ENCODE measurements at regions not wholly inside any gene's neighbourhood (a gene's known extent, or its start where the extent isn't known, plus 50 kb on each side); places are given as distances from the start of the nearest gene placed in this dataset.

DNA sequence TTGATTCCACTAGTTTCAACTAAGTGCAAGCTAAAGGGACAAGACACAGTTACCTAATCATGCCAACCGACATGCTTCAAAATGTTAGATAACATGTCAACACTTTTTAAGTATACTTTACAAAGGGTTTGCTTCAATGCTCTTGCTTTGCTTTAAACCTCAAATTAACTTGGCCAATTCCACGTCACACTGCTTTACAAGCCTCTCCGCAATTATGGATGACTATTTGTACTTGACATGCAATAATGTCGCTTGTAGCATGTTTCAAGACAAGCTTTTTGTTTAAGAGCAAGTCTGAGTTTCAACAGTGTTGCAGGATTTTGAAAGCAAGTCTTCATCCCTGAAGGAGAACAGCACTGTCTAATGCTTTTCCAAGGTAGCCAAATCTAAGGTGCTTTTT is 86.9 kb downstream of the CNTN3 start:
- DNase-seq (no peak), ATAC-seq (ENCODE audit: low read depth in 2 of 2) (no peak)
- no peak overlapping the region for H3K4me3 ChIP-seq (ENCODE audit: low read depth, low read length)
- H3K9me3 Mint-ChIP-seq, result peaks cover 3 to 28% (median 7%) of the 10 kb centered on the region in 7 donors
- no peak overlapping the region for H3K27ac Mint-ChIP-seq
- H3K4me3 Mint-ChIP-seq, result no peak overlapping the region
- no peaks in the 10 kb centered on the region for H3K27me3 Mint-ChIP-seq
- no peaks in the 10 kb centered on the region for H3K36me3 ChIP-seq (ENCODE audit: control insufficient read depth, insufficient read depth, low read length)
- no peaks in the 10 kb centered on the region for H3K36me3 Mint-ChIP-seq
- no peaks in the 10 kb centered on the region for H3K27me3 ChIP-seq (ENCODE audit: control insufficient read depth, insufficient read depth, low read length)
- H3K4me1 ChIP-seq (ENCODE audit: control insufficient read depth, insufficient read depth, low read length, poor library complexity, severe bottlenecking), result no peaks in the 10 kb centered on the region
- H3K4me1 Mint-ChIP-seq, result no peaks in the 10 kb centered on the region
- H3K27ac ChIP-seq (ENCODE audit: insufficient read depth, low read length, poor library complexity, severe bottlenecking), result no peak overlapping the region
- H3K9me3 ChIP-seq (ENCODE audit: control insufficient read depth in 2 of 2, low read length in 2 of 2), result no peaks in the 10 kb centered on the region

GRCh38 chr3:74523811-74524210 is 90.6 kb downstream of the CNTN3 start:
- Histone ChIP-seq H3K27ac (ENCODE audit: insufficient read depth, low read length, poor library complexity, severe bottlenecking) (no peak overlapping the region), H3K4me3 (ENCODE audit: low read depth, low read length) (no peak overlapping the region), H3K36me3 (ENCODE audit: control insufficient read depth, insufficient read depth, low read length) (no peaks in the 10 kb centered on the region), H3K4me1 (ENCODE audit: control insufficient read depth, insufficient read depth, low read length, poor library complexity, severe bottlenecking) (no peaks in the 10 kb centered on the region), H3K9me3 (ENCODE audit: control insufficient read depth in 2 of 2, low read length in 2 of 2) (no peaks in the 10 kb centered on the region), H3K27me3 (ENCODE audit: control insufficient read depth, insufficient read depth, low read length) (no peaks in the 10 kb centered on the region)
- no peak for DNase-seq
- Mint-ChIP-seq H3K27me3 (no peaks in the 10 kb centered on the region), H3K4me3 (no peak overlapping the region), H3K36me3 (no peaks in the 10 kb centered on the region), H3K27ac (no peak overlapping the region), H3K4me1 (no peaks in the 10 kb centered on the region), H3K9me3 (peaks cover 0 to 8% (median 2%) of the 10 kb centered on the region in 7 donors)
- no peak for ATAC-seq (ENCODE audit: low read depth in 2 of 2)

GRCh38 chr3:74520895-74521294 is 93.6 kb downstream of the CNTN3 start:
- H3K27me3 Mint-ChIP-seq, result no peaks in the 10 kb centered on the region
- H3K4me1 Mint-ChIP-seq, result no peaks in the 10 kb centered on the region
- H3K36me3 Mint-ChIP-seq, result no peaks in the 10 kb centered on the region
- H3K4me3 Mint-ChIP-seq, result no peak overlapping the region
- no peak overlapping the region for H3K27ac Mint-ChIP-seq
- DNase-seq (no peak), ATAC-seq (ENCODE audit: low read depth in 2 of 2) (no peak)
- H3K4me3 ChIP-seq (ENCODE audit: low read depth, low read length), result no peak overlapping the region
- no peaks in the 10 kb centered on the region for H3K9me3 ChIP-seq (ENCODE audit: control insufficient read depth in 2 of 2, low read length in 2 of 2)
- no peaks in the 10 kb centered on the region for H3K27me3 ChIP-seq (ENCODE audit: control insufficient read depth, insufficient read depth, low read length)
- peaks cover 0 to 10% (median 4%) of the 10 kb centered on the region in 7 donors for H3K9me3 Mint-ChIP-seq
- no peaks in the 10 kb centered on the region for H3K36me3 ChIP-seq (ENCODE audit: control insufficient read depth, insufficient read depth, low read length)
- H3K27ac ChIP-seq (ENCODE audit: insufficient read depth, low read length, poor library complexity, severe bottlenecking), result no peak overlapping the region
- H3K4me1 ChIP-seq (ENCODE audit: control insufficient read depth, insufficient read depth, low read length, poor library complexity, severe bottlenecking), result no peaks in the 10 kb centered on the region

- H3K27ac Mint-ChIP-seq, result no peak overlapping the region
- H3K36me3 ChIP-seq (ENCODE audit: control insufficient read depth, insufficient read depth, low read length), result no peaks in the 10 kb centered on the region
- no peaks in the 10 kb centered on the region for H3K4me1 ChIP-seq (ENCODE audit: control insufficient read depth, insufficient read depth, low read length, poor library complexity, severe bottlenecking)
- no peak overlapping the region for H3K27ac ChIP-seq (ENCODE audit: insufficient read depth, low read length, poor library complexity, severe bottlenecking)
- H3K27me3 ChIP-seq (ENCODE audit: control insufficient read depth, insufficient read depth, low read length), result no peaks in the 10 kb centered on the region
- H3K4me3 Mint-ChIP-seq, result no peak overlapping the region
- DNase-seq (no peak), ATAC-seq (ENCODE audit: low read depth in 2 of 2) (no peak)
- no peaks in the 10 kb centered on the region for H3K36me3 Mint-ChIP-seq
- peaks cover 0 to 3% of the 10 kb centered on the region in 2 experiments for H3K9me3 ChIP-seq (ENCODE audit: control insufficient read depth in 2 of 2, low read length in 2 of 2)
- no peak overlapping the region for H3K4me3 ChIP-seq (ENCODE audit: low read depth, low read length)
- no peaks in the 10 kb centered on the region for H3K27me3 Mint-ChIP-seq
- H3K4me1 Mint-ChIP-seq, result no peaks in the 10 kb centered on the region
- H3K9me3 Mint-ChIP-seq, result peaks cover 0 to 6% (median 2%) of the 10 kb centered on the region in 7 donors
Measured at GRCh38 chr3:74518610-74519009, 95.8 kb downstream of the CNTN3 start.

DNA sequence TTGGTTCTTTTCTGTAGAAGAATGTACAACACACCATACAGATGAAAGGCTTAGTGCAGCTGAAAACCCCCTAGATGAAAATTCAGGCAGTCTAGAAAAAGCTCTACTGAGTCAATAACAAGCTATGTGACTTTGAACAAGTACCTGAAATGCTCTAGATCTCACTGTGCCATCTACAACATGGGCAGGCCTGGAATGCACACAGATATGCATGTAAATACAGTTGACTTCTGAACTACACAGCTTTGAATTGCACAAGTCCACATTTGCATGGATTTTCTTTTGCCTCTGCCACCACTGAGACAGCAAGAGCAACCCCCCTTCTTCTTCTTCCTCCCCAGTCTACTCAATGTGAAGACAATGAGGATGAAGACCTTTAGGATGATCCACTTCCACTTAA is 98.4 kb downstream of the CNTN3 start:
- no peak for DNase-seq
- Histone ChIP-seq H3K27ac (ENCODE audit: insufficient read depth, low read length, poor library complexity, severe bottlenecking) (no peak overlapping the region), H3K9me3 (ENCODE audit: control insufficient read depth in 2 of 2, low read length in 2 of 2) (peaks cover 3% of the 10 kb centered on the region in 2 experiments), H3K4me1 (ENCODE audit: control insufficient read depth, insufficient read depth, low read length, poor library complexity, severe bottlenecking) (no peaks in the 10 kb centered on the region), H3K4me3 (ENCODE audit: low read depth, low read length) (no peak overlapping the region), H3K27me3 (ENCODE audit: control insufficient read depth, insufficient read depth, low read length) (no peaks in the 10 kb centered on the region), H3K36me3 (ENCODE audit: control insufficient read depth, insufficient read depth, low read length) (no peaks in the 10 kb centered on the region)
- H3K9me3 Mint-ChIP-seq, result peaks cover 0 to 10% (median 2%) of the 10 kb centered on the region in 7 donors
- ATAC-seq (ENCODE audit: low read depth in 2 of 2), result no peak
- no peaks in the 10 kb centered on the region for H3K27me3 Mint-ChIP-seq
- H3K36me3 Mint-ChIP-seq, result no peaks in the 10 kb centered on the region
- H3K4me3 Mint-ChIP-seq, result no peak overlapping the region
- no peak overlapping the region for H3K27ac Mint-ChIP-seq
- H3K4me1 Mint-ChIP-seq, result no peaks in the 10 kb centered on the region

DNA sequence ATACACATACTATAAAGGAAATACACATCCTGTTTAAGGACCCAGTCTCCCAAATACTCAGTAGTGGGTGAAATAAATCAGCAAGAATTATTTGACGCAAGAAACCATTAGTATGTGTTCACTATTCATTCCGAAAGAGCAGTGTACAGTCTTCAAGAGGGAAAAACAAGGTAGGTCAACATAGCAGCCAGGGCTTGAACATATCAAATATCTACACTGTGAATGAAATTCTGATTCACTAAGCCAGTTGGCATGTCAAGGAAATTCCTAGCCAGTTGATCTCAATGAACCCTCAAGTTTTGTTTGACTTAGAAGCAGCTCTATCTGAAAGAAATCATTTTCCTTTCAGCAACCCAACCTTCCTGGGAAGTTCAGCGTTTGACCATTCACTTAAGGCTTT is 99.0 kb downstream of the CNTN3 start:
- no peak overlapping the region for H3K27ac ChIP-seq (ENCODE audit: insufficient read depth, low read length, poor library complexity, severe bottlenecking)
- H3K4me1 Mint-ChIP-seq, result no peaks in the 10 kb centered on the region
- no peaks in the 10 kb centered on the region for H3K36me3 ChIP-seq (ENCODE audit: control insufficient read depth, insufficient read depth, low read length)
- H3K4me1 ChIP-seq (ENCODE audit: control insufficient read depth, insufficient read depth, low read length, poor library complexity, severe bottlenecking), result no peaks in the 10 kb centered on the region
- no peak overlapping the region for H3K4me3 ChIP-seq (ENCODE audit: low read depth, low read length)
- H3K9me3 ChIP-seq (ENCODE audit: control insufficient read depth in 2 of 2, low read length in 2 of 2), result peaks cover 3 to 6% of the 10 kb centered on the region in 2 experiments
- no peak for DNase-seq
- ATAC-seq (ENCODE audit: low read depth in 2 of 2), result no peak
- no peaks in the 10 kb centered on the region for H3K27me3 Mint-ChIP-seq
- H3K4me3 Mint-ChIP-seq, result no peak overlapping the region
- no peaks in the 10 kb centered on the region for H3K27me3 ChIP-seq (ENCODE audit: control insufficient read depth, insufficient read depth, low read length)
- H3K9me3 Mint-ChIP-seq, result peaks cover 0 to 10% (median 2%) of the 10 kb centered on the region in 7 donors
- H3K36me3 Mint-ChIP-seq, result no peaks in the 10 kb centered on the region
- no peak overlapping the region for H3K27ac Mint-ChIP-seq

- H3K27me3 ChIP-seq (ENCODE audit: control insufficient read depth, insufficient read depth, low read length), result no peaks in the 10 kb centered on the region
- no peak for DNase-seq
- Mint-ChIP-seq H3K27ac (no peak overlapping the region), H3K27me3 (no peaks in the 10 kb centered on the region), H3K4me1 (no peaks in the 10 kb centered on the region), H3K9me3 (peaks cover 0 to 5% (median 3%) of the 10 kb centered on the region in 7 donors), H3K36me3 (no peaks in the 10 kb centered on the region), H3K4me3 (no peak overlapping the region)
- no peak overlapping the region for H3K27ac ChIP-seq (ENCODE audit: insufficient read depth, low read length, poor library complexity, severe bottlenecking)
- ATAC-seq (ENCODE audit: low read depth in 2 of 2), result no peak
- no peaks in the 10 kb centered on the region for H3K4me1 ChIP-seq (ENCODE audit: control insufficient read depth, insufficient read depth, low read length, poor library complexity, severe bottlenecking)
- H3K9me3 ChIP-seq (ENCODE audit: control insufficient read depth in 2 of 2, low read length in 2 of 2), result peaks cover 3 to 9% of the 10 kb centered on the region in 2 experiments
- no peaks in the 10 kb centered on the region for H3K36me3 ChIP-seq (ENCODE audit: control insufficient read depth, insufficient read depth, low read length)
- H3K4me3 ChIP-seq (ENCODE audit: low read depth, low read length), result no peak overlapping the region
Measured at GRCh38 chr3:74511078-74511477, 103.4 kb downstream of the CNTN3 start.

DNA sequence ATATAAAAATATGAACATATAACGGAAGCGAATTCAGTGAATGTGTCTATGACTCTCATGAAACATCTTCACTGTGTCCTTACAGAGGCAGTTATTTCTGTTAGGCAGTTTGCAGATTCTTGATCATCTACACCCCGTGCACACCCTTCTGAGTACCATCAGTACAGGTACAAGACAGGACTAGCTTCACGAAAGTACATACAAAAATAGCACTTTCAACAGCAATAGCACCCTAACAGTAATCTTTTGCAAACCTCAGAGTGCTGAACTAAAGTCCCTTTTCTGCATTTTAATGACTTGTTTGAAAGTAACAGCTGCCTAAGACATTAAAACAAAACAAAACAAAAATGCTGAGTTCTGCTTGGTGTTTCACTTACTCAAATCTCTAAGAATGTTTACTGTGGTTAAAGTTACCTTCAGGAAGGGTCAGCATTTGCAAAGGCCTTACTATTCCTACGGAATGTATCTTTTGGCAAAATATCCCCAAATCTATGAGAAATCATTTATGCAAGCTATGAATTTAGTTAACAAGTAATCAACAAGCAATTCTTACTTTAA is 104.1 kb downstream of the CNTN3 start:
- no peaks in the 10 kb centered on the region for H3K36me3 Mint-ChIP-seq
- H3K27ac Mint-ChIP-seq, result no peak overlapping the region
- no peak overlapping the region for H3K4me3 Mint-ChIP-seq
- ATAC-seq (ENCODE audit: low read depth in 2 of 2) (no peak), DNase-seq (no peak)
- H3K4me3 ChIP-seq (ENCODE audit: low read depth, low read length), result no peak overlapping the region
- no peaks in the 10 kb centered on the region for H3K4me1 ChIP-seq (ENCODE audit: control insufficient read depth, insufficient read depth, low read length, poor library complexity, severe bottlenecking)
- H3K36me3 ChIP-seq (ENCODE audit: control insufficient read depth, insufficient read depth, low read length), result no peaks in the 10 kb centered on the region
- peaks cover 0 to 5% (median 3%) of the 10 kb centered on the region in 7 donors for H3K9me3 Mint-ChIP-seq
- H3K4me1 Mint-ChIP-seq, result no peaks in the 10 kb centered on the region
- H3K27ac ChIP-seq (ENCODE audit: insufficient read depth, low read length, poor library complexity, severe bottlenecking), result no peak overlapping the region
- H3K9me3 ChIP-seq (ENCODE audit: control insufficient read depth in 2 of 2, low read length in 2 of 2), result peaks cover 3 to 9% of the 10 kb centered on the region in 2 experiments
- H3K27me3 ChIP-seq (ENCODE audit: control insufficient read depth, insufficient read depth, low read length), result no peaks in the 10 kb centered on the region
- no peaks in the 10 kb centered on the region for H3K27me3 Mint-ChIP-seq

All from CD4-positive, CD25-positive, alpha-beta regulatory T cell (primary cell).